ENCODE measurements at regions not wholly inside any gene's neighbourhood (a gene's known extent, or its start where the extent isn't known, plus 50 kb on each side); places are given as distances from the start of the nearest gene placed in this dataset.

GRCh38 chrX:78384486-78384885 is 57.1 kb upstream of the CYSLTR1 start:
- intact Hi-C loops (cut with DNase I), result no loop called here
- Histone ChIP-seq H3K36me3 (ENCODE audit: control insufficient read depth in 2 of 3, insufficient read depth in 3 of 3, low read length in 3 of 3) (no peaks in the 10 kb centered on the region), H3K9me3 (ENCODE audit: control insufficient read depth in 2 of 3, insufficient read depth in 1 of 3, low read length in 3 of 3) (no peaks in the 10 kb centered on the region), H3K27me3 (ENCODE audit: control insufficient read depth, insufficient read depth, low read length) (no peaks in the 10 kb centered on the region), H3K4me3 (ENCODE audit: low read length in 3 of 3) (no peak overlapping the region), H3K27ac (ENCODE audit: low read depth in 2 of 2, low read length in 2 of 2) (no peak overlapping the region), H3K9ac (ENCODE audit: low read length in 3 of 3) (no peak overlapping the region), H3K4me1 (ENCODE audit: control insufficient read depth in 2 of 3, insufficient read depth in 2 of 3, low read depth in 1 of 3, low read length in 3 of 3) (no peaks in the 10 kb centered on the region)
- FAIRE-seq, result no peak
- DNase-seq, result peak in 1 of 5 donors; percentile 12
- TF ChIP-seq, protein P1, sequence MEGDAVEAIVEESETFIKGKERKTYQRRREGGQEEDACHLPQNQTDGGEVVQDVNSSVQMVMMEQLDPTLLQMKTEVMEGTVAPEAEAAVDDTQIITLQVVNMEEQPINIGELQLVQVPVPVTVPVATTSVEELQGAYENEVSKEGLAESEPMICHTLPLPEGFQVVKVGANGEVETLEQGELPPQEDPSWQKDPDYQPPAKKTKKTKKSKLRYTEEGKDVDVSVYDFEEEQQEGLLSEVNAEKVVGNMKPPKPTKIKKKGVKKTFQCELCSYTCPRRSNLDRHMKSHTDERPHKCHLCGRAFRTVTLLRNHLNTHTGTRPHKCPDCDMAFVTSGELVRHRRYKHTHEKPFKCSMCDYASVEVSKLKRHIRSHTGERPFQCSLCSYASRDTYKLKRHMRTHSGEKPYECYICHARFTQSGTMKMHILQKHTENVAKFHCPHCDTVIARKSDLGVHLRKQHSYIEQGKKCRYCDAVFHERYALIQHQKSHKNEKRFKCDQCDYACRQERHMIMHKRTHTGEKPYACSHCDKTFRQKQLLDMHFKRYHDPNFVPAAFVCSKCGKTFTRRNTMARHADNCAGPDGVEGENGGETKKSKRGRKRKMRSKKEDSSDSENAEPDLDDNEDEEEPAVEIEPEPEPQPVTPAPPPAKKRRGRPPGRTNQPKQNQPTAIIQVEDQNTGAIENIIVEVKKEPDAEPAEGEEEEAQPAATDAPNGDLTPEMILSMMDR (IDR thresholded peaks at IDR 0.05; ENCODE audit: borderline replicate concordance, extremely low read depth, insufficient read depth), result no peak

GRCh38 chrX:78383594-78383993 is 56.2 kb upstream of the CYSLTR1 start:
- H3K4me3 ChIP-seq (ENCODE audit: low read length in 3 of 3), result no peak overlapping the region
- FAIRE-seq, result no peak
- H3K27me3 ChIP-seq (ENCODE audit: control insufficient read depth, insufficient read depth, low read length), result no peaks in the 10 kb centered on the region
- H3K9me3 ChIP-seq (ENCODE audit: control insufficient read depth in 2 of 3, insufficient read depth in 1 of 3, low read length in 3 of 3), result no peaks in the 10 kb centered on the region
- no peak for DNase-seq
- intact Hi-C loops (cut with DNase I), result no loop called here
- H3K36me3 ChIP-seq (ENCODE audit: control insufficient read depth in 2 of 3, insufficient read depth in 3 of 3, low read length in 3 of 3), result no peaks in the 10 kb centered on the region
- no peak overlapping the region for H3K9ac ChIP-seq (ENCODE audit: low read length in 3 of 3)
- TF ChIP-seq, protein P1 (IDR thresholded peaks at IDR 0.05; ENCODE audit: borderline replicate concordance, extremely low read depth, insufficient read depth), result no peak
- H3K27ac ChIP-seq (ENCODE audit: low read depth in 2 of 2, low read length in 2 of 2), result no peak overlapping the region
- no peaks in the 10 kb centered on the region for H3K4me1 ChIP-seq (ENCODE audit: control insufficient read depth in 2 of 3, insufficient read depth in 2 of 3, low read depth in 1 of 3, low read length in 3 of 3)

DNA sequence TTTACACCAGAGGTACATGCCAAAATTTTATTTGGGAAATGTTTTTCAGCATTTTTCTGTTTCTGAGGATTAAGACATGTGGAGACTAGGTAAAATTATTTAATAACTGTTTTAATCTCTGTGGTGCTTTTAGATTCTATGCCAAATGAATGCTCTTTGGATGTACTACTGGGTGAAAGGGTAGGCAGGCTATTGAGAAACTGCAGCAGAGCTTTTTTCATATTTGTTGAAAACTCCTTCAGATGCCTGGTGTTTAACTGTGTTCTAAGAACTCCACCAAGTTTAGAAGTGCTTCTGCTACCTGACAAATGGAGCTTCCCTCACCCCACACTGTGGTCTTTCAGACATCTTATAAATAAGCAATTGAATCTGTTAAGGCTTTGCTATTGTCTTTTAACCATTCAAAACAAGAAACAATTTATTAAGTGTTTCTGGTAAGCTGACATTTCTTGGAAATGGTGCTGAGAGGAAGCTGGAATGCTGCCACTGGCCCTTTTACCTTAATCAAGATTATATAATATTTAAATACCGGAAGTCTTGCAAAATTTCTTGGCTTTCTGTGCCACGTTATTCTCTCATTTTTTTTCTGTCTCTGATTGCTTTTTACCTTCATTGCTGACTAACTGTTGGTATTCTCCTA is 51.2 kb upstream of the CYSLTR1 start:
- H3K4me1 ChIP-seq (ENCODE audit: control insufficient read depth in 2 of 3, insufficient read depth in 2 of 3, low read depth in 1 of 3, low read length in 3 of 3), result no peaks in the 10 kb centered on the region
- TF ChIP-seq, protein P1 (IDR thresholded peaks at IDR 0.05; ENCODE audit: borderline replicate concordance, extremely low read depth, insufficient read depth), result no peak
- no peaks in the 10 kb centered on the region for H3K9me3 ChIP-seq (ENCODE audit: control insufficient read depth in 2 of 3, insufficient read depth in 1 of 3, low read length in 3 of 3)
- no peak overlapping the region for H3K27ac ChIP-seq (ENCODE audit: low read depth in 2 of 2, low read length in 2 of 2)
- H3K27me3 ChIP-seq (ENCODE audit: control insufficient read depth, insufficient read depth, low read length), result no peaks in the 10 kb centered on the region
- H3K36me3 ChIP-seq (ENCODE audit: control insufficient read depth in 2 of 3, insufficient read depth in 3 of 3, low read length in 3 of 3), result no peaks in the 10 kb centered on the region
- no peak overlapping the region for H3K9ac ChIP-seq (ENCODE audit: low read length in 3 of 3)
- DNase-seq (peak in 1 of 5 donors; percentile 3), FAIRE-seq (no peak)
- intact Hi-C loops (cut with DNase I), result no loop called here
- no peak overlapping the region for H3K4me3 ChIP-seq (ENCODE audit: low read length in 3 of 3)
